NCI-H1694 (cell line): ENCODE measurements at regions not wholly inside any gene's neighbourhood (a gene's known extent, or its start where the extent isn't known, plus 50 kb on each side); places are given as distances from the start of the nearest gene placed in this dataset.
A peak's percentile ranks its signal among the peaks of the same experiment; 100 is the strongest.

Source experiments
- DNase-seq: peaks from one replicate; lab custom pipeline; 2025; lab: John Stamatoyannopoulos, UW

GRCh38 chr3:56864090-56864489 is 62.3 kb upstream of the ARHGEF3 start:
- DNase-seq, result no peak

GRCh38 chr3:56862352-56863062 is 60.8 kb upstream of the ARHGEF3 start:
- no peak for DNase-seq

DNA sequence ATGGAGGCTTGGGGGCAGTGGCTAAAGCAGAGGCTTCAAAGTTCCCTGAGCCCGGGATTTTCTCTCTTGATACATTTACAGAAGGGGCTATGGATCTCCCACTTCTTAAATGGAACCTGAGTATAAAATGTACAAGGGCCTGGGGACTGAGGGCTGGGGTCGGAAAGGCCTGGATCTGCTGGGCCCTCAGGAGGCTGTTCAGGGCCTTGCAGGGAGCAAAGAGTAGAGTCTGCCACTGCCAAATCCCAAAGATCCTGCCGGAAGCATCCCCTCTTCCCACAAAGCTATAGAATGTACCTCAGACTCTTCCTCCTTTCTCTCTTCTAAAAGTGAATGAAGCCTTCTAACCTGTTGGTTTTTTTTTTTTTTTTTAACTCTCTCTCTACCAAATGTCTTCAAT is 59.8 kb upstream of the ARHGEF3 start:
- DNase-seq, result no peak

- DNase-seq, result no peak
Observed at GRCh38 chr3:56860939-56861338, 59.2 kb upstream of the ARHGEF3 start.

DNA sequence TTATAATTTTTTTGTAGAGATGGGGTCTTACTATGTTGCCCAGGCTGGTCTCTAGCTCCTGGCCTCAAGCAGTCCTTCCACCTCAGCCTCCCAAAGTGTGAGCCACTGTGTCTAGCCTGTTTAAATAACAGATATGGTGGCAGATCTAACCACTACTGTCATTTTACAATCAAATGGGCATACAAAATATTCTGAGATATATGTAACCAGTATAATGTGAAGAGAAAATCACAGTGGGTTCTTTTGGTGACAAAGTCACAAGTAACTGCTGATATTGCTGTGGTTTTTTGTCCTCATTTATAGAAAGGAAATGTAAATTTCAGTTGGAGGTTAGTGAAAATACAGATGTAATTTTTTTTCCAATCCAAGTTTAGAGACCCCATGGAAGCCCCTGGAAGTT is 58.6 kb upstream of the ARHGEF3 start:
- DNase-seq, result no peak

- DNase-seq, result peak; percentile 24
Observed at GRCh38 chr3:56858331-56858730, 56.6 kb upstream of the ARHGEF3 start.

- no peak for DNase-seq
Observed at GRCh38 chr3:56857178-56857577, 55.4 kb upstream of the ARHGEF3 start.

GRCh38 chr3:56856752-56857151 is 55.0 kb upstream of the ARHGEF3 start:
- no peak for DNase-seq

- DNase-seq, result no peak
Observed at GRCh38 chr3:56855856-56856512, 54.2 kb upstream of the ARHGEF3 start.

GRCh38 chr3:56854856-56855611 is 53.3 kb upstream of the ARHGEF3 start:
- DNase-seq, result no peak

DNA sequence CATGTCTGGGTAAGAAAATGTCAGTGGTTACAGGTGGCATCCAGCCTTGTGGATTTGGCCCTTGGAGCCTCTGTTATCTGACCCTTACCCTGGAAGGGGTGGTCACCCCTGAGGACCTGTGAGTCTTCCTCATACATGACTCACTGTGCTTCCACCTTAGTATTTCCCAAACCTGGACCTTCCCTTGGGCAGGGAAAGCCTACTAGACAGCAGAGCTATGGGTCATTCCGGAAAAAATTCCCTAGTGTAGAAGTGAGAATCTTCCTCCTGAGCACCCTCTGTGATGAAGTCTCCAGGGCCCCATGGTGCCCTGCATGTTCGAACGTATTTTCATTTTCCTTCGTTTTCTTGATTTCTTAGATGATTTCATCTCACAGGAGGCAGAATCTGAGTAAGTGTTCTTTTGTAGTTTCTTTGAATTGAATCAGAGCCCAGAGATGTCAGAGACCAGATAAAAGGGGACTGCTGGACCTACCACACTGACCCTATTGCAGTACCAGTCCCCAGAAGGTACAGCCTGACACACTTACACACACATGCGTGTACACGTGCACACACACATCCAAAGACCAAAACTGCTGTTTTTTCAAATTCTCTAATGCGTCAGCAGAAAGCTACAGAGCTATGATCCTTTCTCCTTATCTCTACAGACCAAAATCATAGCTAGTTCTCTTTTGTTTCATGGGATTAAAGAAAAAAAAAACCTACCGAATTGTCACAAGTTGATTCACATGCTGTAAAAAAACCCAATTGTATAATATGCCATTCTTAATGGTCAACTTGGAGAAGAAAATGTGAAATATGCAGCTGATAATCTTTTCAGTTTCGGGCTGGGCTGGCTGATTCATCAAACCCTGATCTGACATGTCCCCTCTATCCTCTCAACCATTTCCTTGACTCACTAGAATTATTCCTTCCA is 50.5 kb upstream of the ARHGEF3 start:
- DNase-seq, result no peak
